PC-9 (cell line): ENCODE measurements at regions not wholly inside any gene's neighbourhood (a gene's known extent, or its start where the extent isn't known, plus 50 kb on each side); places are given as distances from the start of the nearest gene placed in this dataset.
"Not testable (repeated sequence)": the region's sequence is repeated elsewhere in the genome, so short reads cannot be mapped to it uniquely, and the experiment has no call there.

Experiments used
- BruUV-seq: library from RNA; stranded (reverse); fragments of 400-500 nt; replicated peaks from 2 replicates; lab custom pipeline; 2021; lab: Mats Ljungman, UMichigan
- CTCF ChIA-PET: fragments of 300-600 bp; sonication (Branson Sonifier 250); formaldehyde crosslinking; loops from one replicate; lab custom pipeline; 2022; ENCODE audit warnings: antibody characterized with exemption; lab: Charles Lee
- POLR2A ChIA-PET: fragments of 300-600 bp; sonication (Branson Sonifier 250); formaldehyde crosslinking; loops from one replicate; lab custom pipeline; 2022; ENCODE audit warnings: antibody characterized with exemption; ENCODE audit not compliant: unreplicated experiment; lab: Charles Lee
- DNase-seq, 2 experiments: peaks; one replicate each; pipeline versions ENCODE4 v3.0.0 to v3.0.0-alpha.2; 2015 to 2022; ENCODE audit warnings: mixed read lengths in 1 of 2
- H2AFZ ChIP-seq: fragments of 200-600 bp; sonication (generic); 2 replicates; pipeline ENCODE4 v1.8.1; 2017; ENCODE audit warnings: antibody characterized with exemption
- H3F3A ChIP-seq: fragments of 200-600 bp; sonication (generic); 2 replicates; pipeline ENCODE4 v1.8.1; 2017; ENCODE audit warnings: antibody characterized with exemption, mild to moderate bottlenecking, low read depth; ENCODE audit not compliant: insufficient read depth
- H3K27ac ChIP-seq: fragments of 200-600 bp; sonication (generic); 2 replicates; pipeline ENCODE4 v1.6.1; 2016; ENCODE audit warnings: mixed run types
- H3K27me3 ChIP-seq: fragments of 200-600 bp; sonication (generic); 2 replicates; pipeline ENCODE4 v1.6.1; 2016; ENCODE audit warnings: low read depth, mixed run types; ENCODE audit not compliant: insufficient read depth
- H3K36me3 ChIP-seq: fragments of 200-600 bp; sonication (generic); 2 replicates; pipeline ENCODE4 v1.6.1; 2016; ENCODE audit warnings: low read depth, mixed run types
- H3K4me1 ChIP-seq: fragments of 200-600 bp; sonication (generic); replicated peaks from 2 replicates; pipeline ENCODE4 v1.6.1; 2016; ENCODE audit warnings: mixed run types; ENCODE audit not compliant: insufficient read depth
- H3K4me2 ChIP-seq: fragments of 200-600 bp; sonication (generic); 2 replicates; pipeline ENCODE4 v1.6.1; 2017; ENCODE audit warnings: mixed run types
- H3K4me3 ChIP-seq: fragments of 200-600 bp; sonication (generic); 2 replicates; pipeline ENCODE4 v1.6.1; 2016; ENCODE audit warnings: mixed run types
- H3K79me2 ChIP-seq: fragments of 200-600 bp; sonication (generic); 2 replicates; pipeline ENCODE4 v1.6.1; 2017; ENCODE audit warnings: low read depth, mixed run types
- H3K9me2 ChIP-seq: fragments of 200-600 bp; sonication (generic); 2 replicates; pipeline ENCODE4 v1.8.1; 2017; ENCODE audit warnings: mild to moderate bottlenecking; ENCODE audit not compliant: insufficient read depth
- H3K9me3 ChIP-seq: fragments of 200-600 bp; sonication (generic); 2 replicates; pipeline ENCODE4 v1.8.1; 2016; ENCODE audit warnings: low read depth; ENCODE audit not compliant: insufficient read depth
- H4K20me1 ChIP-seq: fragments of 200-600 bp; sonication (generic); 2 replicates; pipeline ENCODE4 v1.8.1; 2017; ENCODE audit not compliant: insufficient read depth
- EZH2 ChIP-seq: fragments of 200-600 bp; sonication (generic); IDR thresholded peaks from 2 replicates; pipeline ENCODE4 v1.8.0; 2017; ENCODE audit warnings: antibody characterized with exemption, low read depth
- intact Hi-C: fragments of 100-400 bp; cut with micrococcal nuclease; formaldehyde crosslinking; loops from one replicate; pipeline ENCODE4 v1.10.0; 2022; ENCODE audit not compliant: unreplicated experiment
- TF ChIP-seq, protein P1 (sequence below): fragments of 200-600 bp; sonication (generic); conservative IDR thresholded peaks from 2 replicates; pipeline ENCODE4 v1.6.1; 2017; ENCODE audit warnings: mixed run types, antibody characterized with exemption, mild to moderate bottlenecking, moderate library complexity

DNA sequence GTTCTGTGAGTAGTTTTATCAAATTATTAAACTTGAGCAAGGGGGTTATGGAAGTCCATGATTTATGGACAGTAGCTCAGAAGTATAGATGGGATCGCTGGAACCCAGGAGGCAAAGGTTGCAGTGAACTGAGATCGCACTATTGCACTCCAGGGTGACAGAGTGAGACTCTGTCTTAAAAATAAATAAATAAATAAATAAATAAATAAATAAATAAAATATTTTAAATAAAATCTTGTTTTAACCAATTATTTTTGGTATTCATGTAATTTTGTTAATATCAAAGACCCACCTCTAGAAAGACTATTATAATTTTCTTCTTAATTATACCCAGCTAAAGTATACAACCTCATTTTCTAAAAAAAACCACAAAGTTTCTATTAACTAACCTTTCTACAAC, 134.3 kb downstream of the ZNF37A start:
- Histone ChIP-seq H3F3A (no peaks in the 10 kb centered on the region), H3K4me3 (no peak overlapping the region), H3K4me1 (no peaks in the 10 kb centered on the region), H3K36me3 (no peaks in the 10 kb centered on the region), H3K27me3 (no peaks in the 10 kb centered on the region), H3K4me2 (no peak overlapping the region), H3K79me2 (no peaks in the 10 kb centered on the region), H3K27ac (no peak overlapping the region), H3K9me3 (no peaks in the 10 kb centered on the region), H3K9me2 (no peaks in the 10 kb centered on the region), H2AFZ (no peak overlapping the region), H4K20me1 (no peaks in the 10 kb centered on the region)
- TF ChIP-seq, protein P1, sequence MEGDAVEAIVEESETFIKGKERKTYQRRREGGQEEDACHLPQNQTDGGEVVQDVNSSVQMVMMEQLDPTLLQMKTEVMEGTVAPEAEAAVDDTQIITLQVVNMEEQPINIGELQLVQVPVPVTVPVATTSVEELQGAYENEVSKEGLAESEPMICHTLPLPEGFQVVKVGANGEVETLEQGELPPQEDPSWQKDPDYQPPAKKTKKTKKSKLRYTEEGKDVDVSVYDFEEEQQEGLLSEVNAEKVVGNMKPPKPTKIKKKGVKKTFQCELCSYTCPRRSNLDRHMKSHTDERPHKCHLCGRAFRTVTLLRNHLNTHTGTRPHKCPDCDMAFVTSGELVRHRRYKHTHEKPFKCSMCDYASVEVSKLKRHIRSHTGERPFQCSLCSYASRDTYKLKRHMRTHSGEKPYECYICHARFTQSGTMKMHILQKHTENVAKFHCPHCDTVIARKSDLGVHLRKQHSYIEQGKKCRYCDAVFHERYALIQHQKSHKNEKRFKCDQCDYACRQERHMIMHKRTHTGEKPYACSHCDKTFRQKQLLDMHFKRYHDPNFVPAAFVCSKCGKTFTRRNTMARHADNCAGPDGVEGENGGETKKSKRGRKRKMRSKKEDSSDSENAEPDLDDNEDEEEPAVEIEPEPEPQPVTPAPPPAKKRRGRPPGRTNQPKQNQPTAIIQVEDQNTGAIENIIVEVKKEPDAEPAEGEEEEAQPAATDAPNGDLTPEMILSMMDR = no peak
- TF ChIP-seq EZH2 = no peak
- ChIA-PET POLR2A (no interaction called here), CTCF (no interaction called here)
- DNase-seq = no peak
- intact Hi-C loops = no loop called here
- BruUV-seq = no TSS peak

DNA sequence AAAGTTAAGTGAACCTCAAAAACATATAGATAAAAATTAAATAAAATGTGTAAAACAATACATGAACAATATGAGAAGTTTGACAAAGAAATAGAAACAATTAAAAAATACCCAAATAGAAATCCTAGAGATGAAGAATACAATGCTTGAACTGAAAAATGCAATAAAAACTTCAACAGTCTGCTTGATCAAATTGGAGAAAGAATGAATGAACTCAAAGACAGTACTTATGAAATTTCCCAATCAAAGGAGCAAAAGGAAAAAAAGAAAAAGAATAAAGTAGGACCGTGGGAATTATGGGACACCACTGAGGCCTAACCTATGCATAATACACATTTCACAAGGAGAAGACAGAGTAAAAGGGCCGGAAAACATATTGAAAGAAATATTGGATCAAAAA, 144.3 kb downstream of the ZNF37A start:
- H3K4me2 ChIP-seq, H3K9me2 ChIP-seq, H3K4me3 ChIP-seq, intact Hi-C loops, H3K9me3 ChIP-seq, DNase-seq, H2AFZ ChIP-seq, H3K27ac ChIP-seq, BruUV-seq, H3K4me1 ChIP-seq, H3K79me2 ChIP-seq, CTCF ChIA-PET, H3K27me3 ChIP-seq, H3F3A ChIP-seq, H4K20me1 ChIP-seq, H3K36me3 ChIP-seq, POLR2A ChIA-PET: not testable (repeated sequence)

DNA sequence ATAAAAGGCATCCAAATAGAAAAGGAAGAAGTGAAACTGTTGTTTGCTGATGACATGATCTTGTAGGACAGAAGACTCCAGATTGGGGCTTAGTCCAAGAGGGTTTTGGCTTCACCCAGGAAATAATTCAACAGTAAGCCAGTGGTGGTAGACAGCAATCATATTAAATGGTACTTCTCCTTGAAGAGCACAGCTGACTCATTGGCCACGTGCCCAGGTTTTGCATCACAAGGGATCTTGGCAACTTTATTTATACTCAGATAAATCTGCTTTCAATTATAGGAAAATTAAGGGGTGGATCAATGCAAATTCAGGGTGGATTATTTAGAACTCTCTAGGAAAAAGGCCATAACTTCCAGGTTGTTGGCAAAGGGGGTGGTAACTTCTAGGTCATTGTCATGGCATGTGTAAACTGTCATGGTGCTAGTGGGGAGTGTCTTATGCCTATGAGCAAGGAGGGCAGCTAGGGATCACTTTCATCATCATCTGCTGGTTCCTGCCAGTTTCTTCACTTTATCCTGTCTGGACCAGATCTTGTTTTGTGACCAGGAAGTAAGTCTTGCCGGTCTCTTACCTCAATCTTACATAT, 148.0 kb downstream of the ZNF37A start:
- DNase-seq, POLR2A ChIA-PET, BruUV-seq: not testable (repeated sequence)

DNA sequence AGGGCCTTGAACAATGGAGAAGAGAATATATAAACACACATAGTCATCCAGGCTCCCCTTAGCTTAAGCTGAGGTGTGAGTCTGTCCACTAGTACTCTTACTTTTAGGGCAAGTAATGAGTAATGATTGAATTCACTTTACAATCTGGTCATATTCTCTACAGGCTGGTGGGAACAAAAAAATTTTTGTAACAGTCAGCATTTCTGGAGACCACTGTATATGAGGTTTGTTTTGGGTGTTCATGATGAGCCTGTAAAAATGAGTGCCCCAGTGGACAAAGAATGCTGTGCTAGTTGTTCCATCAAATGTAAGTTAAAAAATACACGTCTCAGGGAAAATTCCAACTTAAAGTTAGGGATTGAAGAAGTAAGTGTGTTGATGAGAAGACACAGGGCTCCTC, 154.0 kb downstream of the ZNF37A start:
- H3K79me2 ChIP-seq, H3K27ac ChIP-seq, DNase-seq, BruUV-seq, H3F3A ChIP-seq, H3K4me2 ChIP-seq, H3K4me3 ChIP-seq, H3K27me3 ChIP-seq, POLR2A ChIA-PET, H4K20me1 ChIP-seq, CTCF ChIA-PET, intact Hi-C loops, H3K9me3 ChIP-seq, H3K36me3 ChIP-seq, H2AFZ ChIP-seq, H3K4me1 ChIP-seq, H3K9me2 ChIP-seq: not testable (repeated sequence)

More for the DNA sequence above, 148.0 kb downstream of the ZNF37A start:
- H3K27me3 ChIP-seq, H2AFZ ChIP-seq, intact Hi-C loops, H3K4me3 ChIP-seq, H3K9me2 ChIP-seq, H3K27ac ChIP-seq, H3K36me3 ChIP-seq, H3K4me2 ChIP-seq, H3K79me2 ChIP-seq, H3F3A ChIP-seq, H3K4me1 ChIP-seq, H3K9me3 ChIP-seq, CTCF ChIA-PET, H4K20me1 ChIP-seq: not testable (repeated sequence)
